ENCODE measurements at regions not wholly inside any gene's neighbourhood (a gene's known extent, or its start where the extent isn't known, plus 50 kb on each side); places are given as distances from the start of the nearest gene placed in this dataset.

DNA sequence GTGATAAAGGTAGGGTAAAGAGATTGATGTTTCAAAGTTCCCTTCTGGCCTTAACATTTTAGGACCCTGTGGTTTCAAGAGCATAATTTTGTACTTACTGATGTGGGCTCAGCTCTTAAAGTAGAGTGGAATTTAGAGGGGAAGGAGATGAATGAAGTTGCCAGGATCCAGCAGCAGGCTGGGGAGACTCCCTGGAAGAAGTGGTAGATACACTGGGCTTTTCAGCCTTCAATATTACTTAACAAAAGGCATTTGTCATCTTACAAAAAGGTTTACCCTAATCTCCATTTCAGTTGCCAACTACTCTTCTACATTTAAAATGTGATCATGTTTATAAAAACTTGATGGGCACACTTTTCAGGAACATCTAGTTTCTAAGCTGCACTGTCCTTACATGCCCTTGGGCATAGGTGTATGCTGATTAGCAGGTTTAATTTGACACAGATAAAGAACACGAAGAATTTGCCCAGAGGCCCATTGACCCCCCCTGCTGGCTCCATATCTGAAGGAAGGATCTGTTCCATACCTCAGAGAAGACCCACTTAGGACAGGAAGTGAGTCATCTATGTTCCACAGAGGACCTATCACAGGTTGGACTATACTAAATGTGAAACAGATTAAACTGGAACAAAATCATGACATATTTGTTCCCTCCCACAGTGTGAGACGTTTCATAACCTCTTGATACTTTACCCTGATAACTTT lies 93.0 kb upstream of the LPP start:
- DNase-seq (ENCODE audit: low spot score) = peak; percentile 66

DNA sequence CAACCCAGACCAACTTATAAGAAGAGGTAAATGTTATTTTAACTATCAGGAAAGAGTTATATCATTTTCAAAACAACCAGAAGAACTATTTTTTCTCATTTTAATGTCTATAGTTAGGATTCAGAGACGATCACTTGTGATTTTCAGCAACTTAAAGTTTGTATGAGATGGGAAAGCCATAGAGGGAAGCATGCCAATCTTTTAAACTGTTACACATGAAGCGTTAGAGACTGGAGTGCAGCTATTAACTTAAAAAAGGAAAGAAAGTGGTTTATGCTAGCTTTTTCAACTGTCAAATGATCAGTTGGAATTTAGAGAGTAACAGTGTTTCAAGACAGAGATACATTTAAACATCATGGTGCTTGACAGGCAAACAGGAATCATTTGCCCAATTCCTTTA lies 91.7 kb upstream of the LPP start:
- DNase-seq (ENCODE audit: low spot score) = no peak

DNA sequence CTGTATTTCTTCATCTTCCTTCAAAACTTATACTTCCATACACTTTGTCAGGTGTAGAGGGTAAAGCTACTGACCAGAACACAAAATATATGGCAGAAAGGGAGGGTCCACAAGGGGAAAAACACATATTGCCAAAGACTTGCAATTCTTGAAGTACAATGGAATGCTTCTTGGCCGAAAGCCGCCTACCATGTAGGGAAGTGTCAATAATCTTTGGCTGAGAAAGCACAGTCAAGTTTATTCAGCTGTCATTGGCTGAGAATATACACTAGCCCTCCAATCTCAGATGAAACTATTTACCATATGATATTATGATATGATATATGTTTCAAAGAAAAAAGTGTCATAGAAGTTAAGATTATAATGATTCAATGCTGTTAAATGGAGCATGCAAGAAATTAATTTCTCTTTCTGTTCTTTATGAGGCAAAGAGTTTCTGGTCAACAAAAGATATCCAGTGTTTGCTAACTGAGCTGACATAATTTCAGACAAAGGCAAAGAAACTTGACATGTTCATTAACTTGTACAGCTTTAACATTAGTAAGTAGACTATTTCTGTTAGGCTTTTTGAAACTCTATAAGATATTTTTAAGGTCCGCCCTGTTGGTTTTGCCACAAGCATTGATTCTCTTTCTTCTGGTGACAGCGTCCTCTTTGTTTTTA lies 89.0 kb upstream of the LPP start:
- DNase-seq (ENCODE audit: low spot score) = no peak

DNA sequence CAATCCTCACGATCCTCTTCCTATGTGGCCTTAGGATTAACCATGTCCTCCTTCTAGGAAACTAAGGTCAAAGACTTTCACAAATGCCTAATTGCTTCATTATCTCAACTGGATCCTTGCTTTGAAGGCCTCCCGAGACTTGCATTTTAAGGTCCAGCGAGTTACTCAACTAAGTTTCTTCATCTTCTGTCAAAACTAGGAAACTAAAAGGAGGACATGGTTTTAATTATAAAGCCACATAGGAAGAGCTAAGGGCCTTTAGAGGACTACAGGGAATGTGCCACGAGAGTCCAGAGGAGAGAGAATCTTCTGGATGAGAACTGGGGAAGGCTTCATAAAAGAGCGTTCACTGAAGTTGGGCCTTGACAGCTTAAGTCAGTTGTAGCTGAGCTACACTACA lies 87.8 kb upstream of the LPP start:
- no peak for DNase-seq (ENCODE audit: low spot score)

DNA sequence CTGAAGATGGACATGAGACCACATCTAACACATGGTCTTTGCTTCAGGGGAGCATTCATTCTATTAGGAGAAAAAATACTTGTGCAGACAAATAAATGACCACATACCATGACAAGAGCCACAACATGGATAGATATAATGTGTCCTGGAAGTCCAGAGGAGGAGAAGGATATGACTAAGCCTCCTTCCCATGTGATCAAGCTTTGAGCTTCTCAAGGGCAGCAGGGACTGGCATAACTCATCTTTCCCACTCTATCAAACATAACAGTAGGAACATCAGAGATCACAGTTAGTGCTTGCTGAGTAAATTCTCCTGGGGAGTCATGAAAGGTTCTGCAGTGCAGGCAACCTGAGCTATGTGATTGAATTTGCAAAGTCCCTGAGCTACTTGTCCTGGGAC lies 86.0 kb upstream of the LPP start:
- DNase-seq (ENCODE audit: low spot score) = no peak

DNA sequence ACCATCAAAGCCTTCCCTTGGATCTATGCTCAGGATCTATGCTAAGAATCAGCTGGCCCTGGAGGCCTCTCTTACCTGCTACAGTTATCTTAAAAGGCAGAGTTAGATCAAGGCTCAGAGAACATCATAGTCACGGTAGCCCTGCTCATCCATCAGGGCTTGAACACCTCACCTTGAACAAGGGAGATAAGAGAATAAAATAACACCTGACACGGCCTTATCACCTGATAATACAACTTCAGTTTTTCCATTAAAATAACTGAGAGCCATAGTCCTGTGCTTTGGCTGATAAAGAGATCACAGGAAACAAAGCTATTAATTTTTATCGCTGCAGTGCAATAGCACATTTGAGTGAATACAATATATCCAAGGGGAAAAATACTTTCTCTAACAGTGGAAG lies 85.6 kb upstream of the LPP start:
- DNase-seq (ENCODE audit: low spot score) = no peak

DNA sequence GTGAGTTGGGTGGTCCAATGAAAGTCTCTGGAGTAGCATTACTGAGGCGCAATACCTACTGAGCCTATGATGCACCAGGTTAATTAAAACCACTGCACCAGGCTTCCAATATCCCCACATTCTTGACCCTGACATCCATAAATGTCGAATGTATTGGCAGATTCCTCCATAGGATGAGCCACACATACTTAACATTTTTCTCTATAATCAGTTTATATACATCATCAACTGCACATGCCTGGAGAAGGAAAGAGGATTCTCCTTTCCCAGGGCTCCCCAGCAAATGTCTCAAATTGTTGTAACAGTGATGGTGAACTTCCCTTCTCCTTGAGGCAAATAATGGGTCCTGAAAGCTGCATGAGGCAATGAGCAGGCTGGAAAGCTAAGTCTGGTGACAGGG lies 82.3 kb upstream of the LPP start:
- no peak for DNase-seq (ENCODE audit: low spot score)

DNA sequence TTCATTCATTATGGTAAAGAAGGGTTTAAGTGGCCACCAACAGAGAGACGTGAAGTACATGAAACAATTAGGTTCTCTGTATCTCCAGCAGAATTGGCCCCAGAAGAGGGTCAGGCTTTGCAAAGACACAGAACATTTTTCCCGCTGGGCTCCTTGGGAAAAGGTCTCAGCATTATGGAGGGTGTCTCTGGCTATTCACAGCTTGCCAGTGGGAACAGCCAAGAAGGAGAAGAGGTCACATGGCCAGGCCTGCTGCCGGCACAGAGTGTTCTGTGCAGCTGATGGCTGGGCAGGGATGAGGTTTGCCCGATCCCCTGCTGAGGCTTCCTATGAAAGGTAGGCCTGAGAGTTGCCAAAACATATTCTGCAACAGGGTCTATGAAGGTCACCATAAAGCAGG lies 77.8 kb upstream of the LPP start:
- no peak for DNase-seq (ENCODE audit: low spot score)

DNA sequence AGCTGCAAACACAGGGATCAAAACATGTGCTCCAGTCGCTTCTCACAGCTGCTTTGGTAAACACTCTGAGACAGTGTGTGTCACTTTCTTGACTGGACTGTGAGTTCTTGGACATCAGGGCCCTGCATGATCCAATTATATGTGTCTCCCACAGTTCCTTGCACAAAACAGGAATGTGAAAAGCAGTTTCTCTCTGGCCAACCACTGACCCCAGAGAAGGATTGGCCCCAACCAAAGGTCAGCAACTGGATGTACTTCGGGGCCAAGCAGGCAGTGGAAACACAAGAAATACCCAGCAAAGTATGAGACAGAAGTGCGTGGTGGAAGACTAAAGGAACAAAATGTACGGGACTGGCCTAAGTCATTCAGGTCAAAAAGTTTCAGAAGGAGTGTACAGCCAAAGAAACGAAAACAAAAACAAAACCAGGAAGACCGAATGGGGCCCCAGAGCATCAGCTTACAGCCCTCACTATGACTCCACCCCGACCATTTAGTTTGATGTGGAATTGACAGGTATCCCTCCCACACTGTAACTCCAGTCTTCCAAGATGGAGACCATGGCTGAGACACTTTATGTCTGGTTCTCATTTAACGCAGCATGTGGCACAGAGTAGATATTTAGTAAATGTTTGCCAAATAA lies 76.7 kb upstream of the LPP start:
- DNase-seq (ENCODE audit: low spot score) = no peak

DNA sequence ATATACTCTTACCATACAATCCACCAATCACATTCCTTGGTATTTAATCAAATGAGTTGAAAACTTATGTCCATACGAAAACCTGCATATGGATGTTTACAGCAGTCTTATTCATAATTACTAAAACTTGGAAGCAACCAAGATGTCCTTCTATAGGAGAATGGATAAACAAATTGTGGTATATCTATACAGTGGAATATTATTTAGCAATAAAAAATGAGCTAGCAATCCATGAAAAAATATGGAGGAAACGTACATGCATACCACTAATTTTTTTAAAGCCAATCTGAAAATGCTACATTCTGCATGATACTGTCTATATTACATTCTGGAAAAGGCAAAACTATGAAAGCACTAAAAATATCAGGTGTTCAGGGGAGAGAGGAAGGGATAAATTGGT lies 73.9 kb upstream of the LPP start:
- no peak for DNase-seq (ENCODE audit: low spot score)

DNA sequence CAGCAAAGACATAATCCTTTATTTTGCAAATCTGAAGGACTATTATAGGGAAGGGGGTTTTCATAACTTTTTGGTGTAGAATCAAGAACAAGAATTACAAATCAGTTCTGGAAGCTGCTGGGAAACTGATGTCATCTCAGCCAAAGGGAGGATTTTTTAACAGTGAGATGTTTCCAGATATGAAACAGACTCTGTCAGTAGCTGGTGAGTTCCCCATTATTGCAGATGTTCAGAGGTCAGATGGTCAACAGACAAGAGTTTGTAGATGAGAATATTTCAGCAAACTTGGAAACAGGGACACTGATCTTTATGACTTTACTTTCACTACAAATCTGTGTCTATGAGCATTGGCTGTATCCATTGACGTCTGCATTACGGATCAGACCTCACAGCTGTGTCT lies 71.9 kb upstream of the LPP start:
- no peak for DNase-seq (ENCODE audit: low spot score)

DNA sequence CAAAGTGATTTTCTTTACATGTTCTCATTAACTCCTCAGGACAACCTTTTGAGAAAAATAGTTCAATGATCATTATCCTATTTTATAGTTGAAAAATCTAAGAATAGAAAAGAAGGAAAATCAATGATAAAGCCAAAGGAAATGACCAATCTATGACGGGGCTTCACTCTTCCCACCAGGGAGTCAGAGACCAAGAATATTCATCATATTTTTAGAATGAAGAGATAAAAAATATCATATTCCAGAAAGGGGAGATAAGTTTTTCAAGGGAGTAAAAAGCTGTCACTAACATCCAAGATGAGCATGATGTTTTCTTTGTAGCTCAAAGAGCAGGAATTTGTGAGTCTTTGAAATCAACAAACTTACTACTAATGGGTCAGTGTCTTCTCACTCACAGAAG lies 71.5 kb upstream of the LPP start:
- DNase-seq (ENCODE audit: low spot score) = no peak

DNA sequence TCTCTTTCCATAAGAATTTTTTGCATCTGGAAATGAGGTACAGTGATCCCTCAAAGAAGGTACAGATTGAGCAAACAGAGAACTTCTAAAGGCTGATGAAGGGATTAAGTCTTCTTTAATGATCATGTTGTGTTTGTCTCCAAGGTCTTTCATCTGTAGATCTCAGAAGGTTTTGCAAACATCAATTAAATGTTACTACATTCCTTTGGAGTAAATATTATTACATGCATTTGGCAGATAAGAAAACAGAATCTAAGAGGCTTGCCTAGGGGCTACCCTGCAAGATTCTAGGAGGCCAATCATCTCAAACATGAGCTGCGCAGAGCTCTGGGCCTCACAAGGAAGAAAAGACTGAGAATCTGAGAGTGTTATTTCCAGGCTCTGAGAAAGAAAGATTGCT lies 70.9 kb upstream of the LPP start:
- no peak for DNase-seq (ENCODE audit: low spot score)

DNA sequence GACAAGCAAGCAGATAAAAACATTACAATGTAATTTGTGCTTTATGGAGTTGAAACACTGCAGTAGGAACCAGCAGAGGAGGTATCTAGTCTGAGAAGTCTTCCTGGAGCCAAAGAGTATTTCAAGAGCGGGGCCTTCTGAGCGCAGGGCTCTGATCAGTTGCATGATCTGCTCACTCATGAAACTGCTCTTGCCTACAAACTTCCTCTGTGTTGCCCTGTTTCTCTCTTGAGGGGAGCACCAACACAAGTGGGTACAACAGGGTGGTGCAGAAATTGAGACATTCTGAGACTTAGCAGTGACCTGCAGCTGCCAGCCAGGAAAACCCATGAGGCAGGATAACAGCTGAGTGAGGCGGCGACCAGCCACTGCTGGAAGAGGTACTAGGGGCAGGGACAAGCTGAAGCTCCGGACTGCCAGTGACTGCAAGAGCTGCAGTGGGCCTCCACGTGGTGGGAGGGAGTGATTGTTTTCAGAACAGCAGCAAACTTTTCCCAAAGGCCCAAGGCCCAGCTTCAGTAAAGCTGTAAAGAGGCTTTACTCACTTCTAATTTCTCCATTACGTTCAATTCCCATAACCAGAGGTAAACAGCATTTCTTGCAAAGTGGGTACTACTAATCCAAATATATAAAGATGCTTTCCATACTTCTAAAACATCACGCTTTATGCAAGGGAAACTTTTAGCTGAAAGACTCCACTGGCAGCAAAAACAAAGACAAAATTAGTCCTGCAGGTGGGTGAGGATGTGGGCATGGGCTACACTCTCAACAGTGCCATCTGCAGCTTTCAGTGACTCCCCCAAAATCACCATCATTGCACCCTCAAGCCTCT lies 69.0 kb upstream of the LPP start:
- DNase-seq (ENCODE audit: low spot score) = peak; percentile 57

DNA sequence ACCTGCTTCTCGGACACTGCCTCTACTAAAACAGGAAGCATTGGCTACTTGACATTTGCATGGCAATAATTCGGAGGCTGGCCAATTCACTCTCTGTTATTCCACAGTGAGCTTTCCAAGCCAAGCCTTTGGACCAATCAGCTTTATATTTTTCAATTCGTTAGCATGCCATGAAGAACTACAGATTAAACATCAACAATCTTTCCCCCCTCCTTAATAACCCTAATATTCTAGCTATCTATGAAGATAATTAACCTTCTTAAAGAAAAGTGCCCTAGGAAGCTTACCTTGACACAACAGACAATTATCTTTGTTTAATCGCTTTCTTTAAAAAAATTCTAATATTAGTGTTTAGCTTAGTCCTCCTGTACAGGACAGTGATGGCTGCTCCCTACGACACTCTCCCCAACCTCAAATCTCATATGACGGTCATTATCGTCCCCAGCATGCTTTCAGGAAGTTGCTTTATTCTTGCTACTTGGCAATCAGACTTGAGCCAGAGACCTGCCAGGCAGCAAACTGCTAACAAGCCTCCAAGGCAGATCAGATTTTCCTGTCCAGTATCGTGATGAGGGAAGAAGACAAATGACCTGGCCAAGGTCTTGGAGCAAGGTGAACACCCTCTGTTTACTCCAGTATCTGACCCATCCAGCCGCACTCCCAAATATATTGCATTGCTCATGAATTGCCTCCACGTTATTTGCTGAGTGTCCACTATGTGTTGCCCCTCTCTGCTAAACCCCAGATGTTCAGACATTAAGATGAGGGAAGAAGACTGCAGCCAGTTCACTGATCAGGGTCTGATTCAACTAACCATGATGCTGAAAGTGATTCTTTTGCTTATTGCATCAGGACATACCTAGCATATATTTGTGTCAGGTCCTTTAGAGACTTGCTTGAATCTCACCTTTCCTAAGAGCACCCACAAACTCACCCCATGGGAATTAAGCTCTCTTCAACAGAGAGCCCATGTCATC lies 68.1 kb upstream of the LPP start:
- no peak for DNase-seq (ENCODE audit: low spot score)

DNA sequence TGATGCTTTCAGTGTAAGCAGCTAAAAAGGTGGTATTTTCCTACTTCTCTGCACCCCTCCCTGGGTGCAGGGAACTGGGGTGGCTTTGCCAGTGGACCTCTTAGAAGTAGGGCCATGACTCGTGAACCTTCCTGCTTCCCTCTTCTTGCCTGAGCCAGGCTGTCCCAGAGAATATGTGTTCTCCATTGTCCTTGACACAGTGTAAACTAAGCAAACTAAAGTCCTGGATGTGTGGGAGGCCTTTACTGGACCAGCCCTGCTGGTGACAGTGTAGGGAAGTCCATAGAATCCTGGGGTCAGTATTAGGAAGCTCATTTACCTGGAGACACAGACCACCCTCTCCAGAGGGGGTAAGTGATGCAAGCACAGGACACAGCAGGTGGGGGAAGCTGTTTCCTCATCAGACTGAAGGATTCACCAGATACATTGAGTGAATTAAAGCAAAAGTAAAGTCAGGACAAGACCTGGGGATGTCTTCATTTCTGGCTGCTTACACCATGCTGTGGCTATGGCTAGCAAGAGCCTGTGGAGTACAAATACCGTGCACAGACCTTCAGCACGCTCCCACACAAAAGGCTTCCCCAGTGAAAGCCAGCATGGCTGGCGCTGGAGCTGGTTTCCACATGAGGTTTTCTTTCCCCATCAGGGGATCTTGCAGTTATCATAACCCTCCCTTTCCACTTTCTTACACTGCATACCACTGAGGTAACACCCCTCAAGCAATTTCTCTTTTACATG lies 64.8 kb upstream of the LPP start:
- no peak for DNase-seq (ENCODE audit: low spot score)

DNA sequence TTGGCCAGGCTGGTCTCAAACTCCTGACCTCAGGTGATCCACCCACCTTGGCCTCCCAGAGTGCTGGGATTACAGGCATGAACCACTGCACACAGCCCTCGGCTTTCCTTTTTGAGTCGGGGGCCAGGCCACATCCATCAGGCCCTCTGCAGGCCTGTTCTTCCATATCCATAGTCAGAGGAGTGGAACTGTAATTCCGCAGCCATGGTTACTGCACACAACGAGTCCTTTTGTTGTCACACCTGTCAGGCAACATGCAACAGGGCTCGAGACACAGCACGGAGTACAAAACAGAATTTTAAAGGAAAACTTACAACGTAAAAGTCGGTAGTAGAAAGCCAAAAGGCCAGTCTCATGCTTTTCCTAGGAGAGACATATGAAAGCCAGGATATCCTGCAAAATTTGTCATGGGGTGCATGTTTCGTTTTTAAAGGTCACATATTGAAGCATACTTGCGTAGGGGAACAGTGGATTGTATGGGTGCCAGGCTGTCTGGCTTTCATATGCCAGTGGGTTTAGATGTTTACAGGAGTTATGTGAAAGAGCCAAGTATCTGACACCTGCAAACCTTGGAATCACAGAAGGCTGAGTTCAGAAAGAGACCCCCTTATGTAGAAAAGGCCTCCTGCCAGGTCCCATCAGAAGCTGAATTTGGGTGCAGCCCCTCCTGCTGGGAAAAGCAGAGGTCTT lies 63.2 kb upstream of the LPP start:
- DNase-seq (ENCODE audit: low spot score) = no peak

DNA sequence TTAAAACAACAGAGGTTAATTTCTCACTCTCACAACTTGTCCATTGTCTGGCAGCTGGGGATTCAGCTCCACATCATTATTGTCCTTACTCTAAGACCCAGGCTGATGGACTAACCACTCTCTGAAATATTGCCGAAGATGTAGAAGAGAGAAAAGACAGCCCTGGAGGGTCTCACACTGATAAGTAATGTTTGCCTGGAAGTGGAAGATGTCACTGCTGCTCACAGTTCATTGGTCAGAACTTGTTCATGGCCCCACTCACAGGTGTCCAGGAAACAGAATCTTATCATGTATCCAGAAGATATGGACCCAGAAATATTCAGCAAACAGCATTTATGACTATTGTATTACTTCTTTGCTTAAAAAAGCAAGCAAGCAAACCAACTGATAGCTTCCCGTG lies 62.2 kb upstream of the LPP start:
- DNase-seq (ENCODE audit: low spot score) = no peak

DNA sequence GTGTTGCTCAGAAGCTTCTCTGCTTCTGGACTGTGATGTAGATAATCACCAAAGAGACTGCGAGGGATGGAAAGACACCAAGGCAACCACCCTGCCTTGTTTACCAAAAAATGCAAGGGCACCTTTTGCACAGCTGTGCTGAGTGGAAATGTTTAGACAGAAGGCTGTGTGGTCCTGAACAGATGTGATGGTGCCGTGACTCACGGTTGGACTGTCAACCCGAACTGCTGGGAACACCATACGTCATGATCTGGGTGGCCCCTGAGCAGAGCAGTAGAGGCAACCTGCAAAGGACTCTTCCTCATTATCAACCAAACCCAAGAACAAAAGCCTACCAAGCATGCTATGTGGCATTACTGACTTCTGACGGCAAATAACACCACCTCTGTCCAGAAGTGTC lies 61.3 kb upstream of the LPP start:
- peak; percentile 73 for DNase-seq (ENCODE audit: low spot score)

DNA sequence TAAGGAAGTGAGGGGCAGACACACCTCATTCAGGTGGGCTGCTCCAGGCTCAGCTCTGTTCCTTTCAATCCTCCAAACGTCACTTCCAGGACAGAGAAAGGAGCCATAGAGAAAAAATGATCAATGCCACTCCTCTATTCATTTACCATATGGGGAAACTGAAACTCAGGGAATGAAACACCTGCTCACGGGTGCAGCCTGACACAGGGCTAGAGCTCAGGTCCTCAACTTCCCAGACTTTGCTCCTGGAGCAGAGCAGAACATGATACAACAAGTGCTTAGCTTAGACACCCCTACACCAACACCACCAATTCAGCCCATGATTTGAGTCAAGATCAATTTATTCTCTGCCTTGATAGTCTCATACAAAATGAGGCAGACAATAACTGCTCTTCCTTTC lies 58.5 kb upstream of the LPP start:
- DNase-seq (ENCODE audit: low spot score) = no peak
